HG03521 (cell line): ENCODE measurements at regions not wholly inside any gene's neighbourhood (a gene's known extent, or its start where the extent isn't known, plus 50 kb on each side); places are given as distances from the start of the nearest gene placed in this dataset.
"Not testable (repeated sequence)": the region's sequence is repeated elsewhere in the genome, so short reads cannot be mapped to it uniquely, and the experiment has no call there.

Experiments used
- ATAC-seq: cut with Tn5 transposase; IDR thresholded peaks from one replicate; pipeline ENCODE4 v1.9.1; 2021; ENCODE audit warnings: mild to moderate bottlenecking, moderate library complexity; ENCODE audit not compliant: unreplicated experiment

GRCh38 chr13:110045202-110045601, 258.8 kb upstream of the IRS2 start:
- no peak for ATAC-seq

DNA sequence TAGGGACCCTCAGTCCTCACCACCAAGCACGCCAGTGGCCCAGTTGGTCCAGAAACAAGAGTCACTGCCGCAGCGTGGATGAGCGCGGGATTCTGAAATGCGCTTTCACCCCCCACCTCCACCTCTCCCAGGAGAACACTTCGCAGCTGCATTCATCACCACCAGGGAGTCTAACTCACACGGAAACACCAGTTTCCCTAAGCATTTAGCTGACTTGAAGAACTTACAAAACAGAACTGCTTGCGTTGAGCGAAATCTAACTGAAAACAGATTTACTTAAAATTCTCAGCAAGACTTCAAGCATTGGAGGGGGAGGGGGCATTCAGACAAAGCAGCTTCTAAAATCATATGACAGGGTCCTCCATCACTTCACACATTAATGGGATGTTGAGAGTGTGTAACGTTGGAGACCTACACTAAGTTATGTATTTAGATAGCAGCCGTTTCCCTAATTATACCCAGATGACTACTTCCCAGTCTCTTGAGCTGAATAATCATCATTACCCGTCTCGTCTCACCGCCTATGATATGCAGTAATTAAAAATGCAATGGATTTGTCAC, 258.2 kb upstream of the IRS2 start:
- no peak for ATAC-seq

GRCh38 chr13:110042253-110042950, 256.0 kb upstream of the IRS2 start:
- no peak for ATAC-seq

DNA sequence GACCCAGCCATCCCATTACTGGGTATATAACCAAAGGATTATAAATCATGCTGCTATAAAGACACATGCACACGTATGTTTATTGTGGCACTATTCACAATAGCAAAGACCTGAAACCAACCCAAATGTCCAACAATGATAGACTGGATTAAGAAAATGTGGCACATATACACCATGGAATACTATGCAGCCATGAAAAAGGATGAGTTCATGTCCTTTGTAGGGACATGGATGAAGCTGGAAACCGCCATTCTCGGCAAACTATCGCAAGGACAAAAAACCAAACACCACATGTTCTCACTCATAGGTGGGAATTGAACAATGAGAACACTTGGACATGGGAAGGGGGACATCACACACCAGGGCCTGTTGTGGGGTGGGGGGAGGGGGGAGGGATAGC, 255.3 kb upstream of the IRS2 start:
- not testable (repeated sequence) for ATAC-seq

DNA sequence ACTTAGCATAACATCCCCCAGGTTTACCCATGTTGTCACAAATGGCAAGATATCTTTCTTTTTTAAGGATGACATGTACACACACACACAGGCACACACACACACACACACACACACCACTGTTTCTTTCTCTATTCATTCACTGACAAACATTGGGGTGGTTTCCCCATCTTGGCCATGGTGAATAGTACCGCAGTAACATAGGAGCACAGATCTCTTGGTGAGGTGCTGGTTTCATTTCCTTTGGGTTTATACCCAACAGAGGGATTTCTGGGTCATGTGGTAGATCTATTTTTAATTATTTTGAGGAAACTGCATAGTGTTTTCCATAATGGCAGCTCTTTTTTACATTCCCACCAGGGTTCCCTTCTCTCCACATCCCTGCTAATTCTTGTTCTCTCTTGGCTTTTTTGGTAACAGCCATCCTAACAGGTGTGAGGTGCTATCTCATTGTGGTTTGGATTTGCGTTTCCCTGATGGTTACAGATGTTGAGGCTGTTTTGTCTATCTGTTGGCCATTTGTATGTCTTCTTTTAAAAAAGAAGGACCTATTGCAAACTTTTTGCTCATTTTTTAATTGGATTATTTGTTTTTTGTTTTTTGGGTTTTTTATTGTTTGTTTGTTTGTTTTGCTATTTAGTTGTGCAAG, 251.7 kb upstream of the IRS2 start:
- ATAC-seq, result no peak

DNA sequence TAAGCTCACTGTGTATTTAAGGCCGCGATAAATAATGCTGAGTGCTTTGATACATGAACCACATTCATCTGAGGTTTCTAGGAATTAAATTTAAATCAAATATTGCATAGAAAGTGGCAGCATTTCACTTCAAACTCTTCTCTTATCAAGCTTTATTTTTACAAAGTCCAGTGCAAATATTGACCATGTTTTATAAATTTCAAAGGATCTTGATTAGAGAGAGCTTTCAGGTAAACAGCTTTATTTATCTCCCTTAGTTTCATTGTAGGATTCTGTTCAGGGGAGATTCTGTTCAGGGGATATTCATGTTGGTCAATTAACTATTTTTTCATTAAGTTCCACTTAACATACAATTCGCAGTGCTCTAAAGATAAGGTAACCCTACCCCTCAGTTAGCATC, 249.7 kb upstream of the IRS2 start:
- ATAC-seq, result no peak

DNA sequence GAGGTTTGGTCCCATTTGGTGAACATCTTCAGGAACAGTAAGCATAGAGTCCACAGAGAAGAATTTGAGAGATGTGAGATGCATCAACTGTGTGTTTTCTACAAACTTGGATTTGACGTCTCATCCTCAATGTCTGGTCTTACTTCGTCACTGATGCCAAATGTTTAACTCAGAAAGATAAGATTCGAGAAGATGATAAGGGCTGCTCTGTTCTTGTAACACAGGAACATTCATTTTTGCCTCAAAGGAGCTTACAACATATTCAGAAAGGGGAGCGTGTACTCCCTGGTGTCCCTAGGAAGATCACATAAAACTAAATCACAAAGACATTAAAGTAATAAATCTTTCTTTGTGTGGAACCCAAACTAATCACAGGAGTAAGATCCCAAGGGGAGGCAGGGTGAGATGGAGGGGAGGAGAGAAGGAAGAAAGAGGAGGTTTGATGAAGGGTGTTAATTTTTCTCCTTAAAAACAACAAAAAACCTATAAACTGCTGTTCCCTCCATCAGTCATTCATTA, 247.7 kb upstream of the IRS2 start:
- ATAC-seq, result no peak

- no peak for ATAC-seq
Observed at GRCh38 chr13:110032969-110033368, 246.6 kb upstream of the IRS2 start.

DNA sequence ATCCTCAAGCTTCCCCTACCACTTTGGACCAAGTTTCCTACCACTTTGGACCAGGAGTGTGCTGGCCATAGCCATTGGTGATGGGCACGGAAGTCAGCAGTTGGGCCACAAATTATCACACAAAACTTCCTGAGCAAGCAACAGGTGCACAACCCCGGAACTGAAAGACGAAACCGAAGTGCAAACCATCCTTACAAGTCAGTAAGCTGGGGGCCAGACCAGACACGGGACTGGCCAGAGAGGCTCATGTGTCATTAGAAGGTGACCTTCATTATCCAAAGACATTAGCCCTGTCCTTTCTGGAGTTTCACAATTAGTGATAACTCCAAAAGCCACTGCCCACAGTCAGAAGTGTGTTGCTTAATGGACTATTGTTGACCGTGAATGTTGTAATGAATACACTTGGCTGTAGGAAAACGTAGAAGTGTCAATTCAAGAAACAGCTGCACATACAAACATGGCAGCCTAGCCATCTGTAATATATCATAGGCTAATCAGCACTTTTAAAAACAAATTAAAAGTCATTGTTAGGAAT, 244.1 kb upstream of the IRS2 start:
- no peak for ATAC-seq

DNA sequence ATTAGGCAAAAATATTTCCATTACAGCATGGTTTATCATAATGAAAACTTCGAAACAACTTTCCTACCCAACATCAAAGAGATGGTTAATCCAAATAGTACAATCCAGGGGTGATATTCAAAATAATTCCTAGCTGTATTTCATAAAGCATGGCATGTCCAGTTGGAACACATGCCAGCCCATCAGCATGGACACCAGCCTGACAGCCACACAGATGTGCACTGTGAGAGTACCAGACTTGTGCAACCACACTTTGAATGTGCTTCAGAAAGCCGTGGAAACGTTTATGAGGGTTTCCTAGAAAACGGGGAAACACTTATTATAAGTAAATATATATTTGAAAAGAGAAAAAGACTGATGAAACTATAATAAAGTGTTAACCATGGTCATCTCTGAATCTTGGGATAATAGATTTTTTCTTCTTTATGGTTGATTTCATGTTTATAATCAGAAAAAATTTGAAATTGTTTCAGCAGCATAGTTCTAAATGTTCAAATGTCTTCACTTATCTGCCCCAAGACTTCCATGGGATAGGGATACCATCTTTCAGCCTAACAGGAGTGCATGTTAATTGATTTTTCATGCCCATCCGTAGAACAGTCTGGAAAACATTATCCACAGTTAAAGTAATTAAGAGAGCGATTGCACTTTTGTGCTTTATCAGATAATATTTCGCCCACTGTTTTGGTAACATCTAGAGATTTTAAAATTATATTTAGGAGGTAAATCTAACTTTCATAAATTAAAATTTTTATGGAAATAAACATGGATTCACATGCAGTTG, 242.6 kb upstream of the IRS2 start:
- ATAC-seq, result no peak

GRCh38 chr13:110028311-110028710, 241.9 kb upstream of the IRS2 start:
- no peak for ATAC-seq

DNA sequence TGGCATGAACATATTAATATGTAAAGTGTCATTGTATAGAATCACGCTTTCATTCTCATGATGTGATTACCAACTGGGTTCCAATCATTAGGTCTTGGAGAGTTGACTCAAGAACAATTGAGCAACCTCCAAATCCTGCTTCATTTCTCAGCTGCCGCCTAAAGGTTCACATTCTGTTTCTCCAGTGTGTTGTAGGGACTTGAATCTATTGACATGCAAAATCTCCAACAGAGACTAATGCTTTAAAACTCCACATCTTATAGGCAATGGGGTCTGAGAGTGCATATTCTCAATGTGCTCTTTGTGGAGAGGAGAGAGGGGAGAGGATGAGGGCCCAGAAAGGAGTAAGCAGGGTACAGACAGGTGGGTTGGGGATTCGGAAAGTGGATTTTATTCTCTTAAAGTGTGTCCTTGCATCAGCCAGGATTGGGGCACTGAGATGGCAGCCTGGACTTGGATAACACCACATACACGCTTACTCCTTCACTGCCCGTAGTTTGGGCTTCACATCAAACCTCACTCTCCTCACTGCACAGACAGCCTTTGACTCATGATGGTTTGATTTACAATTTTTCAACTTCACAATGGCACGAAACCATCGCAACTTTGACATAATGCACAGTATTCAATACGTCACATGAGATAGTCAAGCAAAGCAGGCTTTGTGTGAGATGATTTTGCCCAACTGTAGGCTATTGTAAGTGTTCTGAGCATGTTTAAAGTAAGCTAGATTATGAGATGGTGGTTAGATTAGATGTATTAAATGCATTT, 241.3 kb upstream of the IRS2 start:
- ATAC-seq, result no peak

GRCh38 chr13:110024645-110024980, 238.2 kb upstream of the IRS2 start:
- ATAC-seq, result no peak

DNA sequence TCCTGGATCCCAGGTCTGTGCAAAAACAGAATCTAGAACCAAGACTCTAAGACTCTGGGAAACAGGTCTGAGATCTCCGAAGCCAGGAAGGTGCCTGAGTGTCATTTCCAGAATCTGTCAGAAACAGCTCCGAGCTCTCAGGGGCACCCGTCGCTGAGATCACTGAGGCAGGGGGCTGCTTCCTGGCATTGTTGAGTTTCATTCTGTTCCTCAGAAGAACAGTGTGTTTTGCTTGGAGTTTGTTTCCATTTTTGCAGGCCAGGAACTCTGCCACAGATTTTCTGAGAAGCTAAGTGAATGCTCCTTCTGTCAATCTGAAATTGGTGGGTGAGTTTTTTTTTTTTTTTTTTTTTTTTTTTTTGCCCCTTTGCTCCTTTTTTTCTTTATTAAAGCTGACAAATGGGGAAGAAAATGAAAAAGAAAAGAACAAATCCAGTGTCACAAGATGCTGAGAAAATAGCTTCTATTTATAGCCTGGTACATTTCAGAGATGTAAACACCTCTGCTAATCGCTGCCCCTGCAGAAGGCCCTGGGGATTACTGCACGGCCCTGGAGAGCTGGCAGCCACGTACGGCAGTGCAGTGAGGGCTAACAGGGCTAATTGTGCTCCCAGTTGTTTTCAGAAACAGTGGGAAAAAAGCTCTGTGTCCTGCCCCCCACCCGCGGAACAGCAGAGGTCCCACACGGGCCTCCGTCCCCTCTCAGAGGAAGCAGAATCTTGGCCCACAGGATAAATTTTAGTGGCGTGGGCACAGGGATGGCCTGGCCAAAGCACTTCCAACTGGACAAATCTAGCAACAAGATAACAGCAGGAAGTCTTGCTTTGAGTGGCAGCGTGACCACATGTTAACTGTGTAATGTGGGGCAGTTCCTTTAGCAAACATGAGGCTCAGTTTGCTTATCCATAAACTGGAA, 237.6 kb upstream of the IRS2 start:
- ATAC-seq, result no peak

DNA sequence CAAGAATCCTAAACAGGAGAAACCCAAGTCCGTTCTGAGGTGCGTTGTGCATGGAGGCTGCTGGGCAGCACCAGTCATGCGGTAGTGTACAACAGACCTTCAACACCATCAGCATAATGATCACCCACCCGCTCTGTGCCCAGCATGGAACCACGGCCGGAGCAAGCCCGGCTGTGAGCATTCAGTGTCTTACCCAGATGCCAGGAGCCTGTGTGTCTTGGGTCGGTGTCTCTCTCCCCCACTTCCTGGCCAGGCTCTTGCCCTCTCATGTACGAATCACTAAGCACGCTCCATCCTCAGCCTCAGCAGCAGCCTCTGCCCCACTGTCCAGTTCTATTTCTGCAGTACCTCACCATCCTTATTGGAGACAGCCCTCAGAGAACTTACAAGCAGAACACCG, 231.6 kb upstream of the IRS2 start:
- ATAC-seq, result no peak

GRCh38 chr13:110017379-110017778, 231.0 kb upstream of the IRS2 start:
- no peak for ATAC-seq

DNA sequence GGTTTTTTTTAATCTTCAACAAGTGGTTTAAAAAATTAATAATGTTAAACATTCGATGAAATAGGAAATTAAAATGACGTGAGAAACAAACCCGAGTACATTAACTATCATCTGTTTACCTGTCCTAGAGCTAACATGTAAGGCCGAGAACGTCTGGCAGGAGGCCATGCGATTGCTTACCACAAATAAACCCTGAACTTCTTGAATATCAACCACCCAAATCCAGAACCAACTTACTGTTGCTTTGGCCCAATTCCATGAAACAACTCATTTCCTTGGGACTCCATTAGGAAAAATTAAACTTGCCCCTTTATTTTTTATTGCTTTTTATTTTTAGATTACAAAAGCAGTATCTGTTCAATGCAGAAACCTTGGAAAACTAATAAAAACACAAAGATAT, 228.9 kb upstream of the IRS2 start:
- no peak for ATAC-seq

- ATAC-seq, result no peak
Observed at GRCh38 chr13:110014719-110015118, 228.3 kb upstream of the IRS2 start.

- ATAC-seq, result no peak
Observed at GRCh38 chr13:110012102-110012739, 225.8 kb upstream of the IRS2 start.
